DND-41 (cell line): ENCODE measurements at regions not wholly inside any gene's neighbourhood (a gene's known extent, or its start where the extent isn't known, plus 50 kb on each side); places are given as distances from the start of the nearest gene placed in this dataset.

ENCODE experiments used
- ATAC-seq: fragments of 200-7000 bp; cut with Tn5 transposase; 3 replicates; pipeline ENCODE4 v1.9.1; 2021; ENCODE audit warnings: low read depth; ENCODE audit not compliant: insufficient read depth
- DNase-seq: peaks from one replicate; pipeline ENCODE4 v3.0.0-alpha.2; 2020
- H2AFZ ChIP-seq: 2 replicates; pipeline ENCODE4 v1.6.0; 2012; ENCODE audit warnings: low read depth, low read length
- H3K27ac ChIP-seq: 2 replicates; pipeline ENCODE4 v1.5.1; 2012; ENCODE audit warnings: low read length, inconsistent platforms
- H3K27me3 ChIP-seq: fragments of 200-600 bp; sonication (generic); 2 replicates; pipeline ENCODE4 v1.6.0; 2012; ENCODE audit warnings: low read length, mild to moderate bottlenecking, inconsistent platforms; ENCODE audit not compliant: insufficient read depth, poor library complexity
- H3K36me3 ChIP-seq: 2 replicates; pipeline ENCODE4 v1.5.1; 2012; ENCODE audit warnings: low read length, inconsistent platforms; ENCODE audit not compliant: insufficient read depth
- H3K4me1 ChIP-seq: 2 replicates; pipeline ENCODE4 v1.5.1; 2012; ENCODE audit warnings: mild to moderate bottlenecking, low read length; ENCODE audit not compliant: insufficient read depth
- H3K4me2 ChIP-seq: 2 replicates; pipeline ENCODE4 v1.6.0; 2012; ENCODE audit warnings: mild to moderate bottlenecking, moderate library complexity, low read length, inconsistent platforms; ENCODE audit not compliant: insufficient read depth
- H3K4me3 ChIP-seq, 2 experiments: fragments of 200-600 bp in 1 of 2; shearing (Covaris generic) in 1 of 2; 2 replicates each; pipeline ENCODE4 v1.5.1; 2012 to 2016; ENCODE audit warnings: inconsistent platforms in 2 of 2, low read length in 2 of 2, mild to moderate bottlenecking in 2 of 2, low read depth in 1 of 2, moderate library complexity in 1 of 2
- H3K79me2 ChIP-seq: 2 replicates; pipeline ENCODE4 v1.6.0; 2012; ENCODE audit warnings: low read length, inconsistent platforms; ENCODE audit not compliant: insufficient read depth
- H3K9ac ChIP-seq: 2 replicates; pipeline ENCODE4 v1.6.0; 2012; ENCODE audit warnings: low read depth, mild to moderate bottlenecking, inconsistent platforms, low read length, moderate library complexity
- H3K9me3 ChIP-seq: 2 replicates; pipeline ENCODE4 v1.5.1; 2012; ENCODE audit warnings: low read length, moderate library complexity, mild to moderate bottlenecking, inconsistent platforms; ENCODE audit not compliant: insufficient read depth, severe bottlenecking
- H4K20me1 ChIP-seq: 2 replicates; pipeline ENCODE4 v1.6.0; 2012; ENCODE audit warnings: low read length; ENCODE audit not compliant: insufficient read depth
- CTCF ChIP-seq: IDR thresholded peaks from 2 replicates; pipeline ENCODE4 v1.5.1; 2012; ENCODE audit warnings: borderline replicate concordance, low read length, moderate library complexity, mild to moderate bottlenecking; ENCODE audit not compliant: poor library complexity, severe bottlenecking; ENCODE audit errors: extremely low read depth
- EZH2 ChIP-seq: IDR thresholded peaks from 3 replicates; pipeline ENCODE4 v1.6.1; 2012; ENCODE audit warnings: borderline replicate concordance, low read depth, mild to moderate bottlenecking, moderate library complexity, low read length, inconsistent platforms; ENCODE audit not compliant: severe bottlenecking

DNA sequence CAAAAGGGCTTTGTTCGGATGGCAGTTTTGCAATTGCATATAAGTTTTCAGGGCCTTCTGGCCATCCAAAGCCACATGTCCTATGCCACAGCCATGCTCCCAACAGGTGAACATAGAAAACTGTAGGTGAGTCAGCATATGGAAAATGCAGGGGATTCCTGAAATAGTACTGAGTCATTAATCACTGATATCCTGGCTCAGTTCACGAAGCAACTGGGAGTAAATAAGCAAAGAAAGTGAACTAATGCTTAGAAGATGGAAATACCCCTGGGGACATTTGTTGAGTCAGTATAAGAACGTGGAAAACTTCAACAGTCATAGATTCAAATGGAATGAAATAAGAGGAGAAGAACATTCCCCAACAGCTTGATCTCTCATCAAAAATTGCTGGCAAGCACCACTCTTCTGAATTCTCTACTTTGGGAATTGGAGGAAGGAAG, 148.9 kb upstream of the RUNX1 start:
- Histone ChIP-seq H4K20me1 (no peaks in the 10 kb centered on the region), H3K27ac (no peak overlapping the region), H3K36me3 (no peaks in the 10 kb centered on the region), H2AFZ (no peak overlapping the region), H3K4me3 (no peak overlapping the region), H3K27me3 (no peaks in the 10 kb centered on the region), H3K4me2 (no peak overlapping the region), H3K9ac (no peak overlapping the region), H3K9me3 (no peaks in the 10 kb centered on the region), H3K79me2 (no peaks in the 10 kb centered on the region), H3K4me1 (no peaks in the 10 kb centered on the region)
- TF ChIP-seq EZH2 (no peak), CTCF (no peak)
- ATAC-seq (no peak), DNase-seq (no peak)

GRCh38 chr21:35197191-35197590, 148.1 kb upstream of the RUNX1 start:
- Histone ChIP-seq H3K9me3 (no peaks in the 10 kb centered on the region), H2AFZ (no peak overlapping the region)

DNA sequence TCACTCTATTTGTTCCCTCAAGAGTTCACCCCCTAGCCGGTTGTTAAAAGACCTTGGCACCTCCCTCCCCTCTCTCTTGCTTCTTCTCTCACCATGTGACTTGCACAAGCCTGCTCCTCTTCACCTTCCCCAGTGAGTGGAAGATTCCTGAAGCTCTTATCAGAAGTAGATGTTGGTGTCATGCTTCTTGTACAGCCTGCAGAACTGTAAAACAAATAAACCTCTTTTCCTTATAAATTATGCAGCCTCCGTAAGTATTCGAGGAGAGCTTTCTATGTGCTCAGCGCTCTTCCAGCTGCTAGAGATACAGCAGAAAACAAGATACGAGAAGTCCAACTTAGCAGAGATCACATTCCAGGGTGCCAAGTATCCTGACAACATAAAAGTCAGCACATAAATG, 147.0 kb upstream of the RUNX1 start:
- H3K4me2 ChIP-seq: no peak overlapping the region
- H3K9me3 ChIP-seq: no peaks in the 10 kb centered on the region
- no peaks in the 10 kb centered on the region for H3K36me3 ChIP-seq
- ATAC-seq (no peak), DNase-seq (no peak)
- H4K20me1 ChIP-seq: no peaks in the 10 kb centered on the region
- H3K27me3 ChIP-seq: no peaks in the 10 kb centered on the region
- no peaks in the 10 kb centered on the region for H3K4me1 ChIP-seq
- H3K79me2 ChIP-seq: no peaks in the 10 kb centered on the region
- no peak overlapping the region for H3K9ac ChIP-seq
- no peak overlapping the region for H3K4me3 ChIP-seq
- TF ChIP-seq EZH2 (no peak), CTCF (no peak)
- no peak overlapping the region for H3K27ac ChIP-seq
- H2AFZ ChIP-seq: no peak overlapping the region

More at GRCh38 chr21:35197191-35197590, 148.1 kb upstream of the RUNX1 start:
- no peak overlapping the region for H3K9ac ChIP-seq
- no peaks in the 10 kb centered on the region for H3K4me1 ChIP-seq
- ATAC-seq: no peak
- H3K27ac ChIP-seq: no peak overlapping the region
- H3K36me3 ChIP-seq: no peaks in the 10 kb centered on the region
- TF ChIP-seq EZH2 (no peak), CTCF (no peak)
- H3K4me2 ChIP-seq: no peak overlapping the region
- H3K79me2 ChIP-seq: no peaks in the 10 kb centered on the region
- no peak for DNase-seq
- no peaks in the 10 kb centered on the region for H3K27me3 ChIP-seq
- no peak overlapping the region for H3K4me3 ChIP-seq
- H4K20me1 ChIP-seq: no peaks in the 10 kb centered on the region

GRCh38 chr21:35195232-35195631, 146.1 kb upstream of the RUNX1 start:
- no peak overlapping the region for H2AFZ ChIP-seq
- no peak overlapping the region for H3K4me3 ChIP-seq
- TF ChIP-seq EZH2: no peak
- TF ChIP-seq CTCF: no peak
- H3K4me1 ChIP-seq: peaks cover 5% of the 10 kb centered on the region
- no peak overlapping the region for H3K4me2 ChIP-seq
- no peaks in the 10 kb centered on the region for H3K79me2 ChIP-seq
- no peak overlapping the region for H3K9ac ChIP-seq
- no peaks in the 10 kb centered on the region for H4K20me1 ChIP-seq
- H3K27ac ChIP-seq: no peak overlapping the region
- no peaks in the 10 kb centered on the region for H3K27me3 ChIP-seq
- no peaks in the 10 kb centered on the region for H3K9me3 ChIP-seq
- no peaks in the 10 kb centered on the region for H3K36me3 ChIP-seq
- ATAC-seq (no peak), DNase-seq (no peak)
